Adrenal gland (tissue), 5 donors: ENCODE measurements at regions not wholly inside any gene's neighbourhood (a gene's known extent, or its start where the extent isn't known, plus 50 kb on each side); places are given as distances from the start of the nearest gene placed in this dataset.

Experiments used
- POLR2A ChIP-seq, 2 donors: fragments of 450-650 bp; IDR thresholded peaks; one replicate each; pipeline ENCODE4 v1.6.1; 2017; ENCODE audit warnings: antibody characterized with exemption in 2 of 2, mild to moderate bottlenecking in 2 of 2, moderate library complexity in 1 of 2
- TF ChIP-seq, protein P1 (sequence below), 6 experiments: fragments of 450-650 bp in 4 of 6; fragments of 200-600 bp in 2 of 6; sonication (generic) in 1 of 6; IDR thresholded peaks; 1 replicate in 5 of 6; 2 replicates in 1 of 6; pipeline versions ENCODE4 v1.5.1 to v1.8.0; 2016 to 2021; ENCODE audit warnings: antibody characterized with exemption in 6 of 6, mild to moderate bottlenecking in 2 of 6, moderate library complexity in 1 of 6
- donor health status: DM: no; HTN: no; CAD: no.

DNA sequence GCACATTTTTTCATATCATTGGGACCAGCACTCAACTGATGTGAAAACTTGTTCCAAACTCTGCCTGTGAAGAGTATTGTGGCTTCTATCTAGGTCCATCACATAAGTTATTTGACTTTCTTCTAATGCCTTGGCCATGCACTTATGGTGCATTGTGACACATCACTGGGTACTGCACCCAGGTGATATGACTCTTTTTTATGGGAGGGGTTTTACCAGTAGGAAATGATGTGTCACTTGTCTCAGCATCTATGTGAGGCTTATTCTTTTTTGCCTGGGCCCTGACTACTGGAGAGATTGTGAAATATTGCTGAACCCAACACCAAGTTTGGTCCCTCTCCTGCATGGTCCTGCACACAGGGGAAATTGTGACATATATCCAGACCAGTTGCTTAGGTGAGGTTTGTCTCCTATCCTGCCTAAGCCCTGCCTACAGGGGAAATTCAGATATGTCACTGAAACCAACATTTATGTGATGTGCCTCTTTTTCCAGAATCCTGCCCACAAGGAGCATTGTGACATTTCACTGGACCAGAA, 1001.9 kb upstream of the TSPY4 start:
- TF ChIP-seq, protein P1, sequence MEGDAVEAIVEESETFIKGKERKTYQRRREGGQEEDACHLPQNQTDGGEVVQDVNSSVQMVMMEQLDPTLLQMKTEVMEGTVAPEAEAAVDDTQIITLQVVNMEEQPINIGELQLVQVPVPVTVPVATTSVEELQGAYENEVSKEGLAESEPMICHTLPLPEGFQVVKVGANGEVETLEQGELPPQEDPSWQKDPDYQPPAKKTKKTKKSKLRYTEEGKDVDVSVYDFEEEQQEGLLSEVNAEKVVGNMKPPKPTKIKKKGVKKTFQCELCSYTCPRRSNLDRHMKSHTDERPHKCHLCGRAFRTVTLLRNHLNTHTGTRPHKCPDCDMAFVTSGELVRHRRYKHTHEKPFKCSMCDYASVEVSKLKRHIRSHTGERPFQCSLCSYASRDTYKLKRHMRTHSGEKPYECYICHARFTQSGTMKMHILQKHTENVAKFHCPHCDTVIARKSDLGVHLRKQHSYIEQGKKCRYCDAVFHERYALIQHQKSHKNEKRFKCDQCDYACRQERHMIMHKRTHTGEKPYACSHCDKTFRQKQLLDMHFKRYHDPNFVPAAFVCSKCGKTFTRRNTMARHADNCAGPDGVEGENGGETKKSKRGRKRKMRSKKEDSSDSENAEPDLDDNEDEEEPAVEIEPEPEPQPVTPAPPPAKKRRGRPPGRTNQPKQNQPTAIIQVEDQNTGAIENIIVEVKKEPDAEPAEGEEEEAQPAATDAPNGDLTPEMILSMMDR (IDR thresholded peaks at IDR 0.05), result no peak
- no peak for TF ChIP-seq POLR2A (IDR thresholded peaks at IDR 0.05)
